UCSD-AML1 (cell line): ENCODE measurements at regions not wholly inside any gene's neighbourhood (a gene's known extent, or its start where the extent isn't known, plus 50 kb on each side); places are given as distances from the start of the nearest gene placed in this dataset.
"Not testable (repeated sequence)": the region's sequence is repeated elsewhere in the genome, so short reads cannot be mapped to it uniquely, and the experiment has no call there.

Source experiments
- DNase-seq: peaks from one replicate; lab custom pipeline; 2025; ENCODE audit not compliant: unreplicated experiment; lab: John Stamatoyannopoulos, UW

DNA sequence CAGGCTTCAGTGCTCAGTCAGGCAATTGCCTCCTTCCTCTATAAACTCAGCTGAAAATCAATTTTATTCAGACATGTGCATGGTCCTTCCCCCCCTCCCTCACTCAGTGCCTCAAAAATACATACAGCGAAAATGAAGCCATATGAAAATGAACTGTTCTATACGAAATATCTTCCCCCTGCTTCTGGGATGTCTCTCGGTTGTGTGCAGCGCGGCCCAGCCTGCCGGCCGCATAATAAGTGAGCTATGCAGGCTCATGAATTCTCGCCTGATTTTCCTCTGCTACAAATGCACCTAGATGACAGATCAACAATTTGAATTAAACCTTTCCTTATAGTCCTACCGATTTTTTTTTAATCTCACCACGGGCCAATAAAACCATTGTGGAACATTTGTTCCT lies 252.9 kb downstream of the CRLF2 start:
- no peak for DNase-seq

GRCh38 chrX:955168-955781 lies 257.2 kb downstream of the CRLF2 start:
- DNase-seq: not testable (repeated sequence)

DNA sequence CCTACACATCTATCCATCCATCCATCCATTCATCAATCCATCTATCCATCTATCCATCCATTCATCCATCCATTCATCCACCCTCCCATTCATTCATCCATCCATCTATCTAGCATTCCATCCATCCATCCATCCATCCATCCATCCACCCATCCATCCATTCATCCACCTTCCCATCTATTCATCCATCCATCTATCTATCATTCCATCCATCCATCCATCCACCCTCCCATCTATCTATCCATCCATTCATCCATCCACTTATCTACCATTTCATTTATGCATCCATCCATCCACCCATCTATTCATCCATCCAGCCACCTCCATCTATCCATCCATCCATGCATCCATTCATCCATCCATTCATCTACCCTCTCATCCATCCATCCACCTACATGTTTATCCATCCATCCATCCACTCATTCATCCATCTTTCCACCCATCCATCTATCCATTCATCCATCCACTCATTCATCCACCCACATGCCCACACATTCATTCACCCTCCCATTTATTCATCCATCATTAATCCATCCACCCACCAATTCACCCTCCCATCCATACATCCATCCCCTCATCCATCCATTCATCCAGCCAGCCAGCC lies 258.5 kb downstream of the CRLF2 start:
- no peak for DNase-seq

- no peak for DNase-seq
Measured at GRCh38 chrX:952816-953215, 259.6 kb downstream of the CRLF2 start.

- DNase-seq: not testable (repeated sequence)
Measured at GRCh38 chrX:947262-947661, 265.2 kb downstream of the CRLF2 start.

- no peak for DNase-seq
Measured at GRCh38 chrX:943035-943434, 269.4 kb downstream of the CRLF2 start.

DNA sequence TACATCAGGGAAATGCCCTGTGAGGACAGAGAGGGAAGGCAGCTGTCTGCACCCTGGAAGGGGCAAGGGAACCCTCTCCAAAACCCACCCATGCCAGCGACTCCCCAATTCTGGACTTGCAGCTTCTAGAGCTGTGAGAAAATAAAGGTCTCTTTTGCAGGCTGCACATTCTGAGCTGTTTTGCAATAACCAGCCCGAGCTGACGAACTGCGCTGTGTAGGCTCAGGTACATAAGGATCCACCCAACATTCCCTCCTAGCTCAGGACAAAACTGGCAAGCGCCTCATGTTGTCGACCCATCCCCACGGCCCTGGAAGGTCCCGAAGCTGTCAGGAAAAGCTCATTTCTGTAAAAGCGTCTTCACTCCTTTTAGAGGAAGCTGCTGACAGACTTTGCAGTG lies 271.8 kb downstream of the CRLF2 start:
- DNase-seq: no peak

GRCh38 chrX:936979-937769 lies 275.3 kb downstream of the CRLF2 start:
- no peak for DNase-seq

DNA sequence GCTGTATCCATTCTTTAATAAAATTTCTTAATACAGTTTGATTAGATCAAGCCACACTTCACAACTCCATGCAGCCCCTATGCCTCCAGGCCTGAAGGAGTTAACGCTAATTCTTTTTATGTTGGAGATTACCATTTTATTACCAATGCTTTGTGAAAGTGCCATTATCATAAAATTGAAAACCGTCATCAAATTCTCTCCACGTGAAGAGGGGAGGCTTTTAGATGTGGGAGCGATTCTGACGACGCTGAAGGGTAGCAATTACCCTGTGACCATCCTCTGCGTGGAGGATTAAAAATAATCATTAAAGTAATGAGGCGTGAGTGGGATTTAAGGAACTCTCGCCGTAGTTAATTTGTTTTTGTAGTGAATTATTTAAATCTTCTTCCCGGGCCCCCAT lies 278.8 kb downstream of the CRLF2 start:
- DNase-seq: no peak

GRCh38 chrX:928606-929005 lies 283.8 kb downstream of the CRLF2 start:
- no peak for DNase-seq

DNA sequence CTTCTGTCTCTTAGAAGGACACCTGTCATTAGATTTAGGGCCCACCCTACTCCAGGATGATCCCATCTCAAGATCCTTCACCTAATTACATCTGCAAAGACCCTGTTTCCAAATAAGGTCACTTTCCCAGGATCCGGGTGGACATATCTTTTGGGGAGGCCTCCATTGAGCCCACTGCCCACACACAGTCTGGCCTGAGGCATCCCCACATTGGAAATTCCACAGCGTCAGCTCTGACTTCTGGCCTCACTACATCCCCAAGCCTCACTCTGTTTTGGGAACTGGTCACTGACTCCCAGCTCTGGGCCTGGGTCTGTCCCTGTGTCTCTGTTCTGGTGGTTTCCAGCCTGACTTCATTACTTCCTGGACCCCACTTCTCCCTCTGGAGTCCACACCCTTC lies 285.5 kb downstream of the CRLF2 start:
- DNase-seq: no peak

DNA sequence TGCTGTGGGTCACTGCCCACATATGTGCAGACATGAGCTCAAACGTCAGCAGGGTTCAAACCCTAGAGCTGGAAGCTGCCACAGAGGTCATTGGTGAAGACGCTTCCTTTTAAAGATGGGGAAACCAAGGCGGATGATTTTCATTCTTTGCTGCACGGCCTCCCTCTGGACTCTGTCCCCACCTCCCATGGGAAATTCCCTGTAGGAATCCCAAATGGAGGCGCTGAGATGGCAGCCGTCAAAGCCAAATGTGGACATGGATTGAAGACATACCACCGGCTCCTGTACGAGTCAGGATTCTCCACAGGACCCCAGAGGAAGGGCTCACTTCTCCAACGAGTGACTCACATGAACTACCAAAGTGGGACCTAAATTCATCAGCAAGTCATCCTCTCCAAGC lies 286.4 kb downstream of the CRLF2 start:
- DNase-seq: no peak

GRCh38 chrX:925652-926061 lies 286.8 kb downstream of the CRLF2 start:
- no peak for DNase-seq

DNA sequence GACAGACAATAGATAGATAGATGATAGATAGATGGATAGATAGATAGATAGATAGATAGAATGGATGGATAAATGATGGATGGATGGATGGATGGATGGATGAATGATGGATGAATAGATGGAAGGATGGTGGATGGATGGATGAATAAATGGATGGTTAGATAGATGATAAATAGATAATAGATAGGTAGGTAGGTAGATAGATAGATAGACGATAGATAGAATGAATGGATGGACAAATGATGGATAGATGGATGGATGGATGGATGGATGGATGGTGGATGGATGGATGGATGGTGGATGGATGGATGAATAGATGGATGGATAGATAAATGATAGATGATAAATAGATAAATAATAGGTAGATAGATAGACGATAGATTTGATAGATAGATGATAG lies 287.4 kb downstream of the CRLF2 start:
- no peak for DNase-seq

- DNase-seq: no peak
Measured at GRCh38 chrX:924017-924416, 288.4 kb downstream of the CRLF2 start.

GRCh38 chrX:920234-920799 lies 289.7 kb downstream of the SHOX start:
- DNase-seq: no peak

DNA sequence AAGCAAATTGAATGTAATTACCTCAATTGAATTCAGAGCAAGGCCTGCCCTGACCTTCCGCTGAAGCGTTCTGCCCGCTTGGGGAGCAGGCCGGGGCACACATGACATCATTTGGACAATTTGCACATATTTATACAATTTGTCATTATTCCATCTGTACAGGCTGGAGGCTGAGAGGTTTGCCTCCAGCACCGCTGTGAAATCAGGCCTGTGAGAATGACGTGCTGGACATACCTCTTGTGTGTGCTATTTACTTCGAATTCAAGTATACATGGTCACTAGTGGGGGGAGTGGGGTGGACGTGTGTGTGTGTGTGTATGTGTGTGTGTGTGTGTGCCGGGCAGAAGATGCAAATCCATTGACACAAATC lies 285.6 kb downstream of the SHOX start:
- DNase-seq: no peak

- DNase-seq: no peak
Measured at GRCh38 chrX:915427-916229, 285.0 kb downstream of the SHOX start.

DNA sequence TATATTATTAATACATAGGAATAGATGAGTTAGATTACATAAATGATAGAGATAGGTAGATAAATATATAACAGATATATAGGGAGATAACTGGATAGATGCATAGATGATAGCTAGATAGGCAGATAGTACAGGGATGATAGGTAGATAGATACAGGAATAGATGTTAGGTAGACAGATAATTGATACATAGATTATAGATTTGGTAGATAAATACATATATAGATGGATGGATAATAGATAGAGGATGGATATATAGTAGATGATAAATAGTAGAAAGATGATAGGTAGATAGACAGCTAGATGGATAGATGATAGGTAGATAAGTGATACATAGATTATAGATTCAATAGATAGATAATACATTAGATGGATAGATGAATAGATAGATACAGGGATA lies 283.6 kb downstream of the SHOX start:
- no peak for DNase-seq

GRCh38 chrX:912677-913076 lies 282.1 kb downstream of the SHOX start:
- DNase-seq: no peak

DNA sequence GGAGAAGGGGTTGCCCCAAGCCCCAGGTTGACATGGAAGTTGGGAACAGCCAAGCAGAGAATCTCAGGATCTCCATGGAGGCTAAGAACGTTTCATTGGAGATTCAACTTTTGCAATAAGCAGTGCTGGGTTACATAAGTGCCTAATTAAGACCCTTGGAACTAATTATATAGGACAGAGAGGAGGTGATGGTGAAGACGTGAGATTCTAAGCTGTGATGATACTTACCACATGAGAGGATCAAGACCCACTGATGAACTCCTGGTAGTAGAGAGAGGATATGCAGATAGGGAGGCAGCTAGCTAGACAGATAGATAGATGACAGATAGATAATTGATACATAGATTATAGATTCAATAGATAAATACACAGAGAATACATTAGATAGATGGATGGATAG lies 278.5 kb downstream of the SHOX start:
- not testable (repeated sequence) for DNase-seq
